Upper lobe of right lung (tissue), 1 donor: ENCODE measurements at regions not wholly inside any gene's neighbourhood (a gene's known extent, or its start where the extent isn't known, plus 50 kb on each side); places are given as distances from the start of the nearest gene placed in this dataset.

Experiments
- ATAC-seq: fragments of 200-7000 bp; cut with Tn5 transposase; one replicate; pipeline ENCODE4 v1.9.1; 2020; ENCODE audit warnings: mild to moderate bottlenecking, moderate library complexity
- DNase-seq: peaks from one replicate; pipeline ENCODE4 v3.0.0-alpha.2; 2020
- H3K27ac ChIP-seq: fragments of 200-600 bp; one replicate; pipeline ENCODE4 v1.8.0; 2022
- H3K27me3 ChIP-seq: fragments of 200-600 bp; one replicate; pipeline ENCODE4 v1.8.0; 2022; ENCODE audit warnings: mild to moderate bottlenecking
- H3K36me3 ChIP-seq: fragments of 200-600 bp; one replicate; pipeline ENCODE4 v1.8.0; 2022
- H3K4me1 ChIP-seq: fragments of 200-600 bp; one replicate; pipeline ENCODE4 v1.8.0; 2022
- H3K4me3 ChIP-seq: fragments of 200-600 bp; one replicate; pipeline ENCODE4 v1.8.0; 2022; ENCODE audit warnings: mild to moderate bottlenecking
- H3K9me3 ChIP-seq: fragments of 200-600 bp; one replicate; pipeline ENCODE4 v1.8.0; 2022
- intact Hi-C: fragments of 100-400 bp; cut with DNase I; formaldehyde crosslinking; loops from one replicate; pipeline ENCODE4 v1.11.0; 2022
- TF ChIP-seq, protein P1 (sequence below): fragments of 200-600 bp; IDR thresholded peaks from one replicate; pipeline ENCODE4 v1.8.0; 2022; ENCODE audit warnings: antibody characterized with exemption
- donor health status: DM: no; HTN: yes; CAD: no; lungs with severe emphysema.

DNA sequence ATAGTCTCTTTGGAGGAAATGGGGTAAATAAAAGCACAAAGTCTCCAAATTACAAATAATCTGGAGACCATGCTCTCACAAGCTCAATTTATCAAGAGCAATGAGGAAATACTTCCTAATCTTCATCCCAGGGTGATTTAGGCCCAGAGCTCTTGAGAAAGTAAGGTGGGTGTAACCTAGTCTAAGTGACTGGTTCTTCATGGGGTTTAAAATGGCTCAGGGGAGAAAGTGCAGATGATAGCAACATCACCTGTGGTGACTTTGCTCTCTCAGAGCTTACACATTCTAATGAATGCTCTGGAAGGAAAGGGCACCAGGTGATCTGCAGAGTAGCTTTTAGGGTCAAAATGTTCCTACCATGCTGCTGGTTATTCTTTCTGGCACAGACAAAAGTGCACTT is 118.4 kb upstream of the TP63 start:
- no peaks in the 10 kb centered on the region for H3K27me3 ChIP-seq
- ATAC-seq: no peak
- H3K36me3 ChIP-seq: no peaks in the 10 kb centered on the region
- no peaks in the 10 kb centered on the region for H3K9me3 ChIP-seq
- H3K4me3 ChIP-seq: no peak overlapping the region
- intact Hi-C loops: no loop called here
- peaks cover 4% of the 10 kb centered on the region for H3K4me1 ChIP-seq
- TF ChIP-seq, protein P1, sequence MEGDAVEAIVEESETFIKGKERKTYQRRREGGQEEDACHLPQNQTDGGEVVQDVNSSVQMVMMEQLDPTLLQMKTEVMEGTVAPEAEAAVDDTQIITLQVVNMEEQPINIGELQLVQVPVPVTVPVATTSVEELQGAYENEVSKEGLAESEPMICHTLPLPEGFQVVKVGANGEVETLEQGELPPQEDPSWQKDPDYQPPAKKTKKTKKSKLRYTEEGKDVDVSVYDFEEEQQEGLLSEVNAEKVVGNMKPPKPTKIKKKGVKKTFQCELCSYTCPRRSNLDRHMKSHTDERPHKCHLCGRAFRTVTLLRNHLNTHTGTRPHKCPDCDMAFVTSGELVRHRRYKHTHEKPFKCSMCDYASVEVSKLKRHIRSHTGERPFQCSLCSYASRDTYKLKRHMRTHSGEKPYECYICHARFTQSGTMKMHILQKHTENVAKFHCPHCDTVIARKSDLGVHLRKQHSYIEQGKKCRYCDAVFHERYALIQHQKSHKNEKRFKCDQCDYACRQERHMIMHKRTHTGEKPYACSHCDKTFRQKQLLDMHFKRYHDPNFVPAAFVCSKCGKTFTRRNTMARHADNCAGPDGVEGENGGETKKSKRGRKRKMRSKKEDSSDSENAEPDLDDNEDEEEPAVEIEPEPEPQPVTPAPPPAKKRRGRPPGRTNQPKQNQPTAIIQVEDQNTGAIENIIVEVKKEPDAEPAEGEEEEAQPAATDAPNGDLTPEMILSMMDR: no peak
- DNase-seq: no peak
- H3K27ac ChIP-seq: no peak overlapping the region

DNA sequence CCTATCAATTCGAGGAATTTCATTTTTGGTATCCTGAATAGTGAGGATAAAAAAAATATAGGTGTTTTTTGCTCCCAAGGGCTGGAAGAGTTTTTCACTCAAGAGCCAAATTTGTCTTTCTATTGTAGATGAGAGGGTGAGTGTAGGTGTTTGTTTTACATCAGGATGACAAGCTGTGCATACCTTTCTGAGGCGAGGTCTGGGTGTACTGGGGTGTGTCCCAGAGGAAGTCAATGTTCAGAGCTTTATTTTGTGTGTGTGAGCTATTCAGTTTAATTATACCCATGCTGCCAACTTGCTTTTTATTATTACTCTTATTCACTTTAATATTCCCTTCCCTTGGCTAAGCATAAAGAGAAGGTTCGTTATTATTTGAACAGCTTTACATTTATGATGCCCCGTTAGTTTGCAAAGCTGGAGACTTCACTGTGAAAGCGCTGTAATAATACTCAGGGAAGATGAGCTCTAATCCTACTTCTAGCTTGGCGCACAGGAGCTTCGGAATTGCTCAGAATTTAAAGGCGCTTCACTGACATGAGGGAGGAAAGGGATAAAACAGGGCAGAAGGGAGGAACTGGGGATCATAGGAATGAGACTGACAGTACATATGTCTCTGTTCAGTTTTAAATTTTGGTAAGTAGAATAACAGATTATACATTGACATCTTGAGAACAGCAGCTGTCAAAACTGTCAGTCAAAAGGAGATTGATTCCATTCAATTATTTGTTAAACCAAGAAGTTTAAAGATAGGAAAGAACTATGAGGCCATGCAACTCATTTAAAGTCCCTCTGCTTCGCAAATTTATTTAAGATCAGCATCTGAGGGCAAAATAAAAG is 117.7 kb upstream of the TP63 start:
- Histone ChIP-seq H3K36me3 (no peaks in the 10 kb centered on the region), H3K4me1 (peaks cover 4% of the 10 kb centered on the region), H3K4me3 (no peak overlapping the region), H3K27me3 (no peaks in the 10 kb centered on the region), H3K27ac (no peak overlapping the region), H3K9me3 (no peaks in the 10 kb centered on the region)
- TF ChIP-seq, protein P1: no peak
- intact Hi-C loops: no loop called here
- no peak for DNase-seq
- peak; percentile 87 for ATAC-seq

DNA sequence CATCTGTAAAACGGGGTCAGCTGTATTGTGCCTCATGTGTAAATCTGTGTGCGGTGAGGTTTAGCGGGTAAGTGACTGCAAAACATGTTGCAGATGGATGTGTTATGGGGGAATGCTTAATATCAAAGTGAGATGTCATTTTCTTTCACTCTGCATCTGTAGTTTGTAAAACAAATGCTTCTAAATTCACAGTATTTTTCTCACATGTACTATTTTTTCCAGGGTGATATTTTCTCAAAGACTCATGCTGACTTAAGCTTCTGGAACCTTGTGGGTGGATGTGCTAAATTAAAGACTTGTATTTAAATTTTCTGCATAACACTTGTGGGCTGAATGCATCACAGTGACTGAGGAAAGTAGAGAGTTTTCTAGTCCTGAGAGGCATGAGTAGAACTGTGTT is 115.2 kb upstream of the TP63 start:
- H3K27ac ChIP-seq: no peak overlapping the region
- no peaks in the 10 kb centered on the region for H3K36me3 ChIP-seq
- peaks cover 4% of the 10 kb centered on the region for H3K4me1 ChIP-seq
- no peak for DNase-seq
- intact Hi-C loops: no loop called here
- H3K4me3 ChIP-seq: no peak overlapping the region
- TF ChIP-seq, protein P1: no peak
- no peaks in the 10 kb centered on the region for H3K27me3 ChIP-seq
- no peak for ATAC-seq
- H3K9me3 ChIP-seq: no peaks in the 10 kb centered on the region

DNA sequence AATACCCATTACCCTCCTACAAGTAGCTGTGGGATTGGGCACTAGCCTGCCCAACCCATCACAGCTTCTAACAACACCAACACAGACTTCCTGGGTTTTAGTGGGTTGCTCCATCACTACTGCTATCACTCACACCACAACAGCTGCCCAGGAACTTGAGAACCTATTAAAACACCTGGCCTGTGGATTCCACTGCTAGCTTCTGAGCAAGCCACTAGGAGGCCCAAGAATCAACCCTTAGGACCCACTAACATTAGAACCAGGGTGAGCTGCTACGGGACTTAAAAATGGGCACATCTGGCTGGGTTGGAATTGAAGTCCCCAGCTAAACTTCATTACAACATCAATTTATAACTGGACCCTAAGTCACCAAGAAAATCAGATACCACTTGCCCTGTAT is 113.2 kb upstream of the TP63 start:
- ATAC-seq (no peak), DNase-seq (no peak)
- Histone ChIP-seq H3K27me3 (no peaks in the 10 kb centered on the region), H3K4me3 (no peak overlapping the region), H3K4me1 (peaks cover 4% of the 10 kb centered on the region), H3K36me3 (no peaks in the 10 kb centered on the region), H3K27ac (no peak overlapping the region), H3K9me3 (no peaks in the 10 kb centered on the region)
- intact Hi-C loops: no loop called here
- TF ChIP-seq, protein P1: no peak

DNA sequence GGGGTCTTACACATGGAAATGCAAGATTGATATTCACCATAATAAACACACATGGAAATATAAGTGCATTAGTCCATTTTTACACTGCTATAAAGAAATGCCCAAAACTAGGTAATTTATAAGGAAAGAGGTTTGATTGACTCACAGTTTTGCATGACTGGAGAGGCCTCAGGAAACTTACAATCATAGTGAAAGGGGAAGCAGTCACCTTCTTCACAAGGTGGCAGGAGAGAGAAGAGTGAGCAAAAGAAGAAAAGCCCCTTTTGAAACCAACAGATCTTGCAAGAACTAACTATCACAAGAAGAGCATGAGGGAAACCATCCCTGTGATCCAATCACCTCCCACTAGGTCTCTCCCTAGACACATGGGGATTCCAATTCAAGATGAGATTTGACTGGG is 111.7 kb upstream of the TP63 start:
- no peak overlapping the region for H3K4me3 ChIP-seq
- TF ChIP-seq, protein P1: no peak
- H3K9me3 ChIP-seq: no peaks in the 10 kb centered on the region
- ATAC-seq (no peak), DNase-seq (no peak)
- H3K36me3 ChIP-seq: no peaks in the 10 kb centered on the region
- intact Hi-C loops: no loop called here
- no peaks in the 10 kb centered on the region for H3K27me3 ChIP-seq
- no peaks in the 10 kb centered on the region for H3K4me1 ChIP-seq
- no peak overlapping the region for H3K27ac ChIP-seq
